Transverse colon (tissue), 4 donors: ENCODE measurements at regions not wholly inside any gene's neighbourhood (a gene's known extent, or its start where the extent isn't known, plus 50 kb on each side); places are given as distances from the start of the nearest gene placed in this dataset.

Experiments
- DNase-seq: peaks from one replicate; pipeline ENCODE4 v3.0.0-alpha.2; 2019
- H3K27ac ChIP-seq, 4 donors: fragments of 200-600 bp; sonication (generic); 2 replicates each; pipeline ENCODE4 v1.5.1; 2016 to 2018; ENCODE audit warnings: inconsistent platforms in 4 of 4
- H3K27me3 ChIP-seq: fragments of 200-600 bp; sonication (generic); 2 replicates; pipeline ENCODE4 v1.5.1; 2017; ENCODE audit warnings: inconsistent platforms
- H3K36me3 ChIP-seq, 4 donors: fragments of 200-600 bp; sonication (generic); 2 replicates each; pipeline ENCODE4 v1.5.1; 2017 to 2019; ENCODE audit warnings: inconsistent platforms in 4 of 4
- H3K4me1 ChIP-seq, 4 donors: fragments of 200-600 bp; sonication (generic); 2 replicates each; pipeline ENCODE4 v1.5.1; 2017 to 2020; ENCODE audit warnings: inconsistent platforms in 4 of 4
- H3K4me3 ChIP-seq, 4 donors: fragments of 200-600 bp; sonication (generic); 1 replicate in 1 of 4; 2 replicates in 3 of 4; pipeline versions ENCODE4 v1.5.1 to v1.6.1; 2017 to 2019; ENCODE audit warnings: inconsistent platforms in 4 of 4
- H3K9me3 ChIP-seq, 2 donors: fragments of 200-600 bp; sonication (generic); 2 replicates each; pipeline ENCODE4 v1.5.1; 2017 to 2019; ENCODE audit warnings: inconsistent platforms in 2 of 2
- EP300 ChIP-seq: sonication (generic); formaldehyde crosslinking; IDR thresholded peaks from one replicate; pipeline ENCODE4 v1.6.1; 2017; ENCODE audit warnings: antibody characterized with exemption, low read depth
- POLR2A ChIP-seq: fragments of 450-650 bp; IDR thresholded peaks from one replicate; pipeline ENCODE4 v1.6.1; 2016; ENCODE audit warnings: antibody characterized with exemption, mild to moderate bottlenecking, moderate library complexity
- POLR2AphosphoS5 ChIP-seq, 3 donors: sonication (generic); formaldehyde crosslinking; IDR thresholded peaks; one replicate each; pipeline ENCODE4 v1.6.1; 2016; ENCODE audit warnings: antibody characterized with exemption in 3 of 3
- WGBS, 2 donors: methylation state at CpG; one replicate each; pipeline ENCODE4 v1.1.5; 2018; ENCODE audit warnings: low coverage in 1 of 2; 5-methylcytosine and 5-hydroxymethylcytosine counted together
- in situ Hi-C, 4 donors: fragments of 200-750 bp; cut with MboI; loops; one replicate each; pipeline versions ENCODE4 v1.15.0 to v1.15.1; 2017; ENCODE audit warnings: low sequenced_read_pairs in 3 of 4, low pct_ligation_motif_present in 1 of 4, low pct_unique_long_range_greater_than_20kb in 1 of 4
- intact Hi-C: fragments of 100-400 bp; cut with DNase I; formaldehyde crosslinking; loops from one replicate; pipeline ENCODE4 v1.15.1; 2023; ENCODE audit warnings: low total_unique reads
- TF ChIP-seq, protein P1 (sequence below), 5 experiments: fragments of 200-600 bp in 3 of 5; fragments of 450-650 bp in 2 of 5; sonication (generic) in 3 of 5; IDR thresholded peaks; 1 replicate in 2 of 5; 2 replicates in 3 of 5; pipeline ENCODE4 v1.5.1; 2016 to 2017; ENCODE audit warnings: antibody characterized with exemption in 5 of 5, inconsistent platforms in 3 of 5, mild to moderate bottlenecking in 2 of 5, moderate library complexity in 1 of 5

DNA sequence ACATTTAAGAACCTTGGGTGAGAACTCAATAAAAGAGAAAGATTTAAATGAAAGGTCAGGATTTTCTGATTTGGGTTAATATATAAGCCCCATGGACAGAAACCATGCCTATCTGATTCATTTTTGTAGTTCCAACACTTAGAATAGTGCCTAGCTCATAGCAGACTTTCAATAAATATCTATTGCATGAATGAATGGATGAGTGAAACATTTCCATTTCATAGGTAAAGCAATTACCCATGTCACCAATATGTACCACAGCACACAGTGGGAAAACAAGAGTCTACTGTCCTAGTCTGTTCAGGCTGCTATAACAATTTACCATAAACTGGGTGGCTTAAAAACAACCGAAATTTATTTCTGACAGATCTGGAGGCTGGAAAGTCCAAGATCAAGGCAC lies 63.9 kb upstream of the PTPN13 start:
- Histone ChIP-seq H3K9me3 (no peaks in the 10 kb centered on the region), H3K4me1 (no peaks in the 10 kb centered on the region), H3K36me3 (no peaks in the 10 kb centered on the region), H3K27ac (no peak overlapping the region), H3K27me3 (no peaks in the 10 kb centered on the region), H3K4me3 (no peak overlapping the region)
- no peak for DNase-seq
- TF ChIP-seq POLR2AphosphoS5 (IDR thresholded peaks at IDR 0.05) = no peak
- no peak for TF ChIP-seq EP300
- TF ChIP-seq POLR2A = no peak
- TF ChIP-seq, protein P1, sequence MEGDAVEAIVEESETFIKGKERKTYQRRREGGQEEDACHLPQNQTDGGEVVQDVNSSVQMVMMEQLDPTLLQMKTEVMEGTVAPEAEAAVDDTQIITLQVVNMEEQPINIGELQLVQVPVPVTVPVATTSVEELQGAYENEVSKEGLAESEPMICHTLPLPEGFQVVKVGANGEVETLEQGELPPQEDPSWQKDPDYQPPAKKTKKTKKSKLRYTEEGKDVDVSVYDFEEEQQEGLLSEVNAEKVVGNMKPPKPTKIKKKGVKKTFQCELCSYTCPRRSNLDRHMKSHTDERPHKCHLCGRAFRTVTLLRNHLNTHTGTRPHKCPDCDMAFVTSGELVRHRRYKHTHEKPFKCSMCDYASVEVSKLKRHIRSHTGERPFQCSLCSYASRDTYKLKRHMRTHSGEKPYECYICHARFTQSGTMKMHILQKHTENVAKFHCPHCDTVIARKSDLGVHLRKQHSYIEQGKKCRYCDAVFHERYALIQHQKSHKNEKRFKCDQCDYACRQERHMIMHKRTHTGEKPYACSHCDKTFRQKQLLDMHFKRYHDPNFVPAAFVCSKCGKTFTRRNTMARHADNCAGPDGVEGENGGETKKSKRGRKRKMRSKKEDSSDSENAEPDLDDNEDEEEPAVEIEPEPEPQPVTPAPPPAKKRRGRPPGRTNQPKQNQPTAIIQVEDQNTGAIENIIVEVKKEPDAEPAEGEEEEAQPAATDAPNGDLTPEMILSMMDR (IDR thresholded peaks at IDR 0.05) = no peak
- in situ Hi-C loops (no loop called here), intact Hi-C loops (no loop called here)
- WGBS, 2 donors = 80 to 88% methylated on average over 1 of the region's 1 CpG

DNA sequence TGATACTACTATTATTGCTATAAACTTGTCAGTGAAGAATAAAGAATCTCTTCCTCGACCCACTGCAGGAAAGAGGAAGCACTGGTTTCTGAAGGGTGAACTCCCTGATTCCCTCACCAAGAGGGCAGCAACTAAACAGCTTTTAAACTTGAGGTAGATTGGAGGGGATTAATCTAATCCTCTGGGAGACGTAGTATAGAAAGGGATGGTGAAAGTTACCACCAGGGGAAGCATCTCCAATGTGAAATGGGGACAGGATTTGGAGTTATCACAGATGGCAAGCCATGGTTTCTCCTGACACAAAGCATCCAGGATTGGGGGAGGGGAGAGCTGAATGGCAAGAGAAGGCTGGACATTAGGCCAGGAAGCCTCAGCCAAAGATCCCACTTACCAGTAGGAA lies 62.7 kb upstream of the PTPN13 start:
- H3K9me3 ChIP-seq = no peaks in the 10 kb centered on the region
- H3K4me1 ChIP-seq = no peaks in the 10 kb centered on the region
- no peaks in the 10 kb centered on the region for H3K27me3 ChIP-seq
- no peaks in the 10 kb centered on the region for H3K36me3 ChIP-seq
- WGBS, 2 donors = 77% methylated on average over 2 of the region's 2 CpGs; no CpG with 5 or more reads in 1 of the 2 donors
- no peak for DNase-seq
- H3K27ac ChIP-seq = no peak overlapping the region
- in situ Hi-C loops = no loop called here
- TF ChIP-seq POLR2A (no peak), EP300 (no peak), POLR2AphosphoS5 (IDR thresholded peaks at IDR 0.05) (no peak)
- TF ChIP-seq, protein P1 (IDR thresholded peaks at IDR 0.05) = no peak
- intact Hi-C loops = no loop called here
- H3K4me3 ChIP-seq = no peak overlapping the region

DNA sequence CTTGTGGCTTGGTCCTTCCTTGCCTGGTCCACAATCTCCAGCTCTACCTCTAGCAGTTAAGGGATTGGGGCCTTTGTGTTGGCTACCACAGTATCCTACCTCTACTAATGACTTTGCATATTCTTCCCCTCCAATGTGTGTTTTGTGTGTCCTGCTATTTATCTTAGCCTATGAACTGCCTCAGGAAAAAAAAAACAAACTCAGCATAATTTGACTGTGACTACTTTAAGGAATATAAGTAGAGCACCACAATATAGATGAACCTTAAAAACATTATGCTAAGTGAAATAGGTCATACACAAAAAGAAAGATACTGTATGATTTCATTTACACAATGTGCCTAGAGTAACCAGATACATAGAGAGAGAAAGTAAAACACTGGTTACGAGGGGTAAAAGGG lies 61.3 kb upstream of the PTPN13 start:
- no peaks in the 10 kb centered on the region for H3K9me3 ChIP-seq
- WGBS, 2 donors = 69 to 85% methylated on average over 1 of the region's 1 CpG

GRCh38 chr4:86536151-86536550 lies 58.0 kb upstream of the PTPN13 start:
- Histone ChIP-seq H3K4me1 (no peaks in the 10 kb centered on the region), H3K4me3 (no peak overlapping the region), H3K9me3 (no peaks in the 10 kb centered on the region), H3K36me3 (no peaks in the 10 kb centered on the region), H3K27me3 (no peaks in the 10 kb centered on the region), H3K27ac (no peak overlapping the region)
- WGBS, 2 donors = 59 to 76% methylated on average over 2 of the region's 2 CpGs
- intact Hi-C loops = no loop called here
- DNase-seq = no peak
- in situ Hi-C loops = no loop called here
- TF ChIP-seq EP300 (no peak), POLR2A (no peak), POLR2AphosphoS5 (IDR thresholded peaks at IDR 0.05) (no peak)
- TF ChIP-seq, protein P1 (IDR thresholded peaks at IDR 0.05) = no peak

More for the DNA sequence above, 61.3 kb upstream of the PTPN13 start:
- Histone ChIP-seq H3K4me1 (no peaks in the 10 kb centered on the region), H3K36me3 (no peaks in the 10 kb centered on the region), H3K27me3 (no peaks in the 10 kb centered on the region), H3K4me3 (no peak overlapping the region), H3K27ac (no peak overlapping the region)
- TF ChIP-seq, protein P1 (IDR thresholded peaks at IDR 0.05) = no peak
- TF ChIP-seq EP300 (no peak), POLR2A (no peak), POLR2AphosphoS5 (IDR thresholded peaks at IDR 0.05) (no peak)
- in situ Hi-C loops = no loop called here
- intact Hi-C loops = no loop called here
- no peak for DNase-seq
